SK-N-SH treated with all-trans-retinoic acid at 6 μM for 48 hours (cell line): ENCODE measurements at regions not wholly inside any gene's neighbourhood (a gene's known extent, or its start where the extent isn't known, plus 50 kb on each side); places are given as distances from the start of the nearest gene placed in this dataset.

Source experiments
- TF ChIP-seq, protein P1 (sequence below): fragments of 250-450 bp; sonication (Bioruptor Pico); IDR thresholded peaks from 2 replicates; pipeline ENCODE4 v1.8.0; 2020; ENCODE audit warnings: mild to moderate bottlenecking, moderate library complexity, borderline replicate concordance
- TF ChIP-seq, protein P2 (sequence below): fragments of 250-450 bp; sonication (Bioruptor Pico); IDR thresholded peaks from 2 replicates; pipeline ENCODE4 v1.5.1; 2021; ENCODE audit warnings: mild to moderate bottlenecking, moderate library complexity

DNA sequence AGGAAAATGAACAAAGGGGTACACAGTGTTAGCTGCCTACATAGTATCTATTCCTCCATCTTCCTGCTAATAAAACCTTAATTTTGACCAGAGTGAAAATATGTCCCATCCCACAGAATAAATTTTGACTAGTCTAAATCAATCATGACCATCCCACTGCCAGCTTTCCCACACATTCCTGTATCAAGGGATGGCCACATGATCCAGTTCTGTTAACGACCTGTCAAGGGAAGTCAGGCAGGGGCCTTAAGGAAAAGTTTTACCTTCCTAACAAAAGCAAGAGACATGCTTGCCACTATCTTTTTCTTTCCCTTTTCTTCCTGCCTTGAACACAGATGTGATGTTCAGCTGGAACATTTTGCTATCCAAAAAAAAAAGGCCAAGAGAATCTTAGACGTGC is 185.0 kb upstream of the CHAC2 start:
- TF ChIP-seq, protein P1, sequence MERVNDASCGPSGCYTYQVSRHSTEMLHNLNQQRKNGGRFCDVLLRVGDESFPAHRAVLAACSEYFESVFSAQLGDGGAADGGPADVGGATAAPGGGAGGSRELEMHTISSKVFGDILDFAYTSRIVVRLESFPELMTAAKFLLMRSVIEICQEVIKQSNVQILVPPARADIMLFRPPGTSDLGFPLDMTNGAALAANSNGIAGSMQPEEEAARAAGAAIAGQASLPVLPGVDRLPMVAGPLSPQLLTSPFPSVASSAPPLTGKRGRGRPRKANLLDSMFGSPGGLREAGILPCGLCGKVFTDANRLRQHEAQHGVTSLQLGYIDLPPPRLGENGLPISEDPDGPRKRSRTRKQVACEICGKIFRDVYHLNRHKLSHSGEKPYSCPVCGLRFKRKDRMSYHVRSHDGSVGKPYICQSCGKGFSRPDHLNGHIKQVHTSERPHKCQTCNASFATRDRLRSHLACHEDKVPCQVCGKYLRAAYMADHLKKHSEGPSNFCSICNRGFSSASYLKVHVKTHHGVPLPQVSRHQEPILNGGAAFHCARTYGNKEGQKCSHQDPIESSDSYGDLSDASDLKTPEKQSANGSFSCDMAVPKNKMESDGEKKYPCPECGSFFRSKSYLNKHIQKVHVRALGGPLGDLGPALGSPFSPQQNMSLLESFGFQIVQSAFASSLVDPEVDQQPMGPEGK (CRISPR knock-in tag) = no peak
- TF ChIP-seq, protein P2, sequence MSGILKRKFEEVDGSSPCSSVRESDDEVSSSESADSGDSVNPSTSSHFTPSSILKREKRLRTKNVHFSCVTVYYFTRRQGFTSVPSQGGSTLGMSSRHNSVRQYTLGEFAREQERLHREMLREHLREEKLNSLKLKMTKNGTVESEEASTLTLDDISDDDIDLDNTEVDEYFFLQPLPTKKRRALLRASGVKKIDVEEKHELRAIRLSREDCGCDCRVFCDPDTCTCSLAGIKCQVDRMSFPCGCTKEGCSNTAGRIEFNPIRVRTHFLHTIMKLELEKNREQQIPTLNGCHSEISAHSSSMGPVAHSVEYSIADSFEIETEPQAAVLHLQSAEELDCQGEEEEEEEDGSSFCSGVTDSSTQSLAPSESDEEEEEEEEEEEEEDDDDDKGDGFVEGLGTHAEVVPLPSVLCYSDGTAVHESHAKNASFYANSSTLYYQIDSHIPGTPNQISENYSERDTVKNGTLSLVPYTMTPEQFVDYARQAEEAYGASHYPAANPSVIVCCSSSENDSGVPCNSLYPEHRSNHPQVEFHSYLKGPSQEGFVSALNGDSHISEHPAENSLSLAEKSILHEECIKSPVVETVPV (CRISPR knock-in tag) = no peak
